ENCODE measurements at regions not wholly inside any gene's neighbourhood (a gene's known extent, or its start where the extent isn't known, plus 50 kb on each side); places are given as distances from the start of the nearest gene placed in this dataset.

DNA sequence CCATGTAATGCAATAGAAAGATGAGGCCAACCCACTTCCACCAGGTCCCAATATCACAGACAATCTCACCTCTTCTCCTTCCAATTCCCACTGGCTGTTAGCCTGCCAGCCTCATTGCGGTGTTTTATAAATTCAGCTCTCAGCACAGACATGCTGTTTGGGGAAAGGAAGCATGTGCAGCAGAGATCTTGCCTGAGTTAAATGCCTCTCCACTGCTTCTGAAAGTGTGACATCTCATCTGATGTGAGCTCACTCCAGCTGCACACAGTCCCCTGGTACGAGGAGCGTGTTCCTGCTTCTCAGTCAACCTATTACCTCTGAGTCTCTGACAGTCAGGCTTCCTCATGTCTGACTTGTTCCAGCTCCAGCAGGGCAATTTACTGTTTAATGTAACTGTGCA is 122.7 kb upstream of the GUCY1A2 start:
- no peak for DNase-seq (ENCODE audit: low spot score)

DNA sequence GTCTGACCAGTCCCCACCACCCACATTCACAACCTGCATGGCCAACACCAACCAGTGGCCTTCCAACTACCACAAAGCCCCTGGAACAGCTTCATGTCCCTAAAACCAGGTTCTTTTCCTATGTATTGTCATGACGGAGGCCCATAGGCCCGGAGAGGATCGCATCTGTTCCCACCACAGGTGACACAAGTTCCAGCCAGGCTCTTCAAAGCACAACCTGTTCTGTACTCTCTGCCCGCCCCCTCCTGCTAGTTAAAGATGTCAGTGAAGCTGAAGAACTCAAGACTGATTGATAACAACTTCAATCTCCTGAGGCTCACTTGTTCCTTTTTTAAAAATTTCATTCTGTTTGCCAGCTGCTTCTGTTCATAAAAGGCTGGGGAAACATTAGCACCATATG is 121.1 kb upstream of the GUCY1A2 start:
- no peak for DNase-seq (ENCODE audit: low spot score)

DNA sequence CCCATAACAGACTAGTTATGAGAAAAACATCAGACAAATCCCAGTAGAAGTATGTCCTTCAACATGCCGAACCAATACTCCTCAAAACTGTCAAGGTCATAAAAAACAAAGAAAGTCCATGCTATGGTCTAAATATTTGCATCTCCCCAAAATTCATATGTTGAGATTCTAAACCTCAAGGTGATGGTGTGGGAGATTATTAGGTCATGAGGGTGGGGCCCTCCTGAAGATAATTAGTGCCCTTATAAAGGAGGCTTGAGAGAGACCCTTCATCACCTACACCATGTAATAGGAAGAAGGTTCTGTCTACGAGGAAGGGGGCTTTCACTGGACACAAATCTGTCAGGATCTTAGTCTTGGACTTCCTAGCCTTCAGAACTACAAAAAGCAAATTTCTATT is 118.6 kb upstream of the GUCY1A2 start:
- no peak for DNase-seq (ENCODE audit: low spot score)

GRCh38 chr11:107131756-107132155 is 113.5 kb upstream of the GUCY1A2 start:
- no peak for DNase-seq (ENCODE audit: low spot score)

DNA sequence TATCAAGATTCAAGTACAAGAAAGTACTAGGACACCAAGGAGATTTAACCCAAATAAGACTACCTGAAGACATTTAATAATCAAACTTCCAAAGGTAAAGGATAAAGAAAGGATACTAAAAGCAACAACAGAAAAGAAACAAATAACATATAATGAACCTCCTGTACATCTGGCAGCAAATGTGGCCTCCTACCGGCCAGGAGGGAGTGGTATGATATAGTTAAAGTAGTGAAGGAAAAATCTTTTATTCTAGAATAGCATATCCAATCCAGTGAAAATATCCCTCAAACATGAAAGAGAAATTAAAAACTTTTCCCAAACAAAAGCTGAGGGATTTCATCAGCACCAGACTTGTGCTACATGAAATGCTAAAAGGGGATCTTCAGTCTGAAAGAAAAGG is 104.7 kb upstream of the GUCY1A2 start:
- DNase-seq (ENCODE audit: low spot score) = no peak

- no peak for DNase-seq (ENCODE audit: low spot score)
Measured at GRCh38 chr11:107118025-107118720, 99.9 kb upstream of the GUCY1A2 start.

DNA sequence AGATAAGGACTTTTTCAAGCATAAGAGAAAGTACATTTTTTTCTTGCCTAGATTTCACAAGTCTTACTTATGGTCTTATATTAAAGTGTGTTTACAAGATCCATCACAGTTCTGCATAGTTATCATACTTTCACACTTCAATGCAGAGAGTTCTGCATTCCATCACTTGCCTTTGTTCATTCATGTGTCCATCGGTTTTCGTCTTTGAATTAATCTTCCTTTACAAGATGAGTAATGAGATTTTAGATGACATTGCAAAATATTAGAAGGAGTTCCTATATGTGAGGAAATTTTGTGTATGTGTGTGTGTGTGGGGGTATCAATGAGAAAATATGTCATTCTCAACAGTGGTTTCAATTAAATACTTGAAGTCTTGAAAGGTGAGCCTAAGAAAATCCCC is 98.1 kb upstream of the GUCY1A2 start:
- no peak for DNase-seq (ENCODE audit: low spot score)

DNA sequence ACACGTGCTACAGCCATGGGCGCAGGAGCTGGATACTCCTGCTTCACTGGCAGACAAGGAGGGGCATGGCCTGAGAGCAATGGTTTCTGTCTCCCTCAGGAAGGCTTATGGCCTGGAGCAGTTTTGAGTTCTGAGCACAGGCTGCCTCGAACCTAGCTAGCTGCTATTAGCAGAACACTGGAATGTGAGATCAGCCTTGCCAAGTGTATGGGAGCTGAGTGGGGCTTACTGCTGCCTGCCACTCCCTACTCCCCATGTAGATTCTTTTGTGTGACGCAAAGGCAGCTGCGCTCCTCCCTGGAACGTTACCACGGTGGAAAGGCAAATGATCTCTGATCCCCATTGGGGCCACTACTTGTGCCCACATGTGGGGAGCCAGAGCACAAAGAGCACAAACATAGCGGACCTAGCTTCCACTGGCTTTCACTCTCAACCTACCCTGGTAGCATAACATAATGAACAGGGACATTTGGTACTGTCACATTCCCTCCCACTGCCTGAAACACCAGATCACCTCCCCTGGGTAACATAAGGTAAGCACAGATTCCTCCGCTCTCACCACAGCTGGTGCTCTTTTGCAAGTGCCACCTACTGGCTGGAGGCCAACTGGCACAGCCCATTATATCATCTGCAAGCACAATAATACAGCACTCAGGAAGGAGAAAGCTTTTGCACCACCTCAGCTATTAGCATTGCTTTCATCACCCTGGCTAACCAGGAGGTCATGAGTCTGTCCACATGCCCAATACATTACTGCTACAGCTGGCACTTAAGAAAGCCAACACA is 84.6 kb upstream of the GUCY1A2 start:
- no peak for DNase-seq (ENCODE audit: low spot score)

GRCh38 chr11:107092667-107093066 is 74.4 kb upstream of the GUCY1A2 start:
- DNase-seq (ENCODE audit: low spot score) = no peak

GRCh38 chr11:107078375-107078774 is 60.1 kb upstream of the GUCY1A2 start:
- DNase-seq (ENCODE audit: low spot score) = no peak

GRCh38 chr11:107076832-107077231 is 58.6 kb upstream of the GUCY1A2 start:
- no peak for DNase-seq (ENCODE audit: low spot score)

- no peak for DNase-seq (ENCODE audit: low spot score)
Measured at GRCh38 chr11:107071129-107071528, 52.9 kb upstream of the GUCY1A2 start.

All from iPS-NIHi11 (cell line).